Endodermal cell (in vitro differentiated cells): ENCODE measurements at regions not wholly inside any gene's neighbourhood (a gene's known extent, or its start where the extent isn't known, plus 50 kb on each side); places are given as distances from the start of the nearest gene placed in this dataset.

Experiments
- DNase-seq: peaks from one replicate; pipeline ENCODE4 v3.0.0-alpha.2; 2017
- H3K27ac ChIP-seq: 2 replicates; pipeline ENCODE4 v1.5.1; 2013; ENCODE audit warnings: mild to moderate bottlenecking, low read depth, low read length, moderate library complexity
- H3K27me3 ChIP-seq: 2 replicates; pipeline ENCODE4 v1.6.1; 2013; ENCODE audit warnings: mild to moderate bottlenecking, low read length, moderate library complexity; ENCODE audit not compliant: insufficient read depth, control insufficient read depth, poor library complexity, severe bottlenecking
- H3K36me3 ChIP-seq: 2 replicates; pipeline ENCODE4 v1.7.0; 2013; ENCODE audit warnings: mild to moderate bottlenecking, low read length, moderate library complexity; ENCODE audit not compliant: control insufficient read depth, insufficient read depth
- H3K4me1 ChIP-seq: one replicate; pipeline ENCODE4 v1.7.0; 2013; ENCODE audit warnings: low read length; ENCODE audit not compliant: control insufficient read depth, insufficient read depth
- H3K4me3 ChIP-seq: 2 replicates; pipeline ENCODE4 v1.5.1; 2013; ENCODE audit warnings: mild to moderate bottlenecking, low read length, moderate library complexity
- H3K9ac ChIP-seq: 2 replicates; pipeline ENCODE4 v1.6.1; 2013; ENCODE audit warnings: mild to moderate bottlenecking, low read length, moderate library complexity; ENCODE audit not compliant: poor library complexity, severe bottlenecking; ENCODE audit errors: extremely low read depth
- H3K9me3 ChIP-seq: 2 replicates; pipeline ENCODE4 v1.6.1; 2013; ENCODE audit warnings: mild to moderate bottlenecking, low read length, moderate library complexity; ENCODE audit not compliant: control insufficient read depth
- H3K27ac Mint-ChIP-seq: 2 replicates; pipeline ENCODE4 v1.8.0; 2020; ENCODE audit warnings: mixed read lengths
- H3K27me3 Mint-ChIP-seq: 2 replicates; pipeline ENCODE4 v1.8.0; 2021; ENCODE audit warnings: mild to moderate bottlenecking, mixed read lengths; ENCODE audit not compliant: insufficient read depth
- H3K36me3 Mint-ChIP-seq: 2 replicates; pipeline ENCODE4 v1.8.0; 2020; ENCODE audit warnings: low read depth, mixed read lengths
- H3K4me1 Mint-ChIP-seq: 2 replicates; pipeline ENCODE4 v1.8.0; 2020; ENCODE audit warnings: mixed read lengths
- H3K4me3 Mint-ChIP-seq: 2 replicates; pipeline ENCODE4 v1.8.0; 2020; ENCODE audit warnings: mild to moderate bottlenecking, moderate library complexity, mixed read lengths
- H3K9me3 Mint-ChIP-seq: 2 replicates; pipeline ENCODE4 v1.8.0; 2020; ENCODE audit warnings: mild to moderate bottlenecking, mixed read lengths
- CTCF ChIP-seq: fragments of 200-600 bp; sonication (generic); conservative IDR thresholded peaks from 2 replicates; pipeline ENCODE4 v1.5.0; 2021; ENCODE audit warnings: antibody characterized with exemption, mild to moderate bottlenecking
- WGBS, 2 experiments: methylation state at CpG; one replicate each; pipeline versions ENCODE4 v1.1.5 to v1.1.7; 2013; ENCODE audit warnings: missing lambda C conversion rate in 2 of 2, mixed read lengths in 1 of 2; ENCODE audit not compliant: insufficient coverage in 1 of 2, insufficient read length in 1 of 2; 5-methylcytosine and 5-hydroxymethylcytosine counted together

DNA sequence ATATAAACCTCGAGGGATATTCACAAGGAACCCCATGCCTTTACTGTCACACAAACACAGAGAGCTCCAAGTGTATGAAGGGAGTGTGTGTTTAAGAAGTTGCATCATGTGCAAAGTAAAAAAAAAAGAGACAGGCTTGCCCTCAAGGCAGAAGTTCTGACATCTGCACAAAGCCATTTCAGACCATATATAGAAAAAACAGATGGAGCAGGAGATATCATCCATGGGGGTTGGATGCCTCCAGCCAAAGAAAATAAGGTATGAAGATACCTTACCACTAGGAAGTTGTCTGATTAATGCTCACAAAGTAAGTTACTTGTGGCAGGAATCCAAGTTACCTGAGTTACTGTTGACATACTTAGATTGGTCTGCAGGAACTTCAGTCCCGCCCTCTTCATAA, 476.2 kb downstream of the KDM5D start:
- 95 to 100% methylated on average over 1 of the region's 2 CpGs for WGBS, 2 experiments
- Mint-ChIP-seq H3K9me3 (no peaks in the 10 kb centered on the region), H3K4me1 (no peaks in the 10 kb centered on the region), H3K27ac (no peak overlapping the region), H3K27me3 (no peaks in the 10 kb centered on the region), H3K4me3 (no peak overlapping the region), H3K36me3 (no peaks in the 10 kb centered on the region)
- Histone ChIP-seq H3K27ac (no peak overlapping the region), H3K27me3 (no peaks in the 10 kb centered on the region), H3K4me1 (no peaks in the 10 kb centered on the region), H3K9me3 (no peaks in the 10 kb centered on the region), H3K36me3 (no peaks in the 10 kb centered on the region), H3K9ac (no peak overlapping the region), H3K4me3 (no peak overlapping the region)
- TF ChIP-seq CTCF, result no peak
- DNase-seq, result no peak

GRCh38 chrY:19265404-19265803, 479.1 kb downstream of the KDM5D start:
- H3K9me3 Mint-ChIP-seq, result no peaks in the 10 kb centered on the region
- Histone ChIP-seq H3K27ac (no peak overlapping the region), H3K36me3 (no peaks in the 10 kb centered on the region), H3K9me3 (no peaks in the 10 kb centered on the region), H3K4me3 (no peak overlapping the region), H3K9ac (no peak overlapping the region), H3K27me3 (no peaks in the 10 kb centered on the region), H3K4me1 (no peaks in the 10 kb centered on the region)
- DNase-seq, result no peak
- H3K4me1 Mint-ChIP-seq, result no peaks in the 10 kb centered on the region
- no peaks in the 10 kb centered on the region for H3K36me3 Mint-ChIP-seq
- H3K27ac Mint-ChIP-seq, result no peak overlapping the region
- no peak for TF ChIP-seq CTCF
- H3K4me3 Mint-ChIP-seq, result no peak overlapping the region
- no peaks in the 10 kb centered on the region for H3K27me3 Mint-ChIP-seq
- 97% methylated on average over 2 of the region's 2 CpGs; no CpG with 5 or more reads in 1 of the 2 experiments for WGBS, 2 experiments

DNA sequence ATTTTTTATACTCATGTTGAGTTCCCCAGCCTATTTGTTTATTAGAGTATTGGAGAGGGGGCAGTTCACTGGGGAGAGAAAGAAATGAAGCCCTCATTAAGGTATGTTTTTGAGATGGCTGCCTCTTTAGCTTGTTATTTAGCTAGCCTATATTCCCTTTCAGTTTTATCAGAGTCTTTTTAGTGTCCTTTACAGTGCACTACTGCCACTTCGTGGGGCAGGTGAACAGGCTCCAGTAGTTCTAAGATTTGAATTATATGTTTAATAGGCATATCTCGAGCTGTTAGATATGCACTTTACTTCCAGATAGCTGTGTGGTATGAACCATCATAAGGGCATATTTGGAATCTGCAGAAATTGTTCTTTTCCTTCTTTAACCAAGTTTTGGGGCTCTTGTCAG, 482.2 kb downstream of the KDM5D start:
- H3K4me3 ChIP-seq, result no peak overlapping the region
- Mint-ChIP-seq H3K4me3 (no peak overlapping the region), H3K9me3 (no peaks in the 10 kb centered on the region), H3K27me3 (no peaks in the 10 kb centered on the region), H3K4me1 (no peaks in the 10 kb centered on the region), H3K36me3 (no peaks in the 10 kb centered on the region), H3K27ac (no peak overlapping the region)
- H3K4me1 ChIP-seq, result no peaks in the 10 kb centered on the region
- no peak for DNase-seq
- H3K27me3 ChIP-seq, result no peaks in the 10 kb centered on the region
- TF ChIP-seq CTCF, result no peak
- no peak overlapping the region for H3K9ac ChIP-seq
- WGBS, 2 experiments, result 83% methylated on average over 2 of the region's 2 CpGs; no CpG with 5 or more reads in 1 of the 2 experiments
- no peaks in the 10 kb centered on the region for H3K36me3 ChIP-seq
- H3K27ac ChIP-seq, result no peak overlapping the region
- no peaks in the 10 kb centered on the region for H3K9me3 ChIP-seq
